B cell (primary cell): ENCODE measurements at regions not wholly inside any gene's neighbourhood (a gene's known extent, or its start where the extent isn't known, plus 50 kb on each side); places are given as distances from the start of the nearest gene placed in this dataset.

Experiments used
- CTCF ChIP-seq: fragments of 200-600 bp; IDR thresholded peaks from one replicate; pipeline ENCODE4 v1.8.0; 2022; ENCODE audit warnings: antibody characterized with exemption, mild to moderate bottlenecking
- EZH2 ChIP-seq: IDR thresholded peaks from 2 replicates; pipeline ENCODE4 v1.6.1; 2012; ENCODE audit warnings: borderline replicate concordance, low read depth, mild to moderate bottlenecking, moderate library complexity, low read length; ENCODE audit not compliant: insufficient read depth, poor library complexity, severe bottlenecking

GRCh38 chr19:13644645-13645044 is 119.7 kb upstream of the MRI1 start:
- TF ChIP-seq CTCF (no peak), EZH2 (no peak)
